GM12878 (cell line): ENCODE measurements at regions not wholly inside any gene's neighbourhood (a gene's known extent, or its start where the extent isn't known, plus 50 kb on each side); places are given as distances from the start of the nearest gene placed in this dataset.

ENCODE experiments used
- ATAC-seq: fragments of 200-7000 bp; cut with Tn5 transposase; 3 replicates; pipeline ENCODE4 v1.9.1; 2020; ENCODE audit warnings: mild to moderate bottlenecking, moderate library complexity
- BruUV-seq: library from RNA; stranded (reverse); fragments of 400-500 nt; replicated peaks from 2 replicates; lab custom pipeline; 2021; lab: Mats Ljungman, UMichigan
- CTCF ChIA-PET: fragments of 300-600 bp; sonication (Branson Sonifier 250); formaldehyde crosslinking; extraction: SDS; loops from one replicate; lab custom pipeline; 2021; ENCODE audit warnings: inconsistent platforms; lab: Yijun Ruan, JAX
- POLR2A ChIA-PET: fragments of 350-600 bp; formaldehyde crosslinking; extraction: SDS; loops from one replicate; lab custom pipeline; 2021; ENCODE audit warnings: inconsistent platforms; lab: Charles Lee
- RAD21 ChIA-PET: fragments of 300-600 bp; sonication (Branson Sonifier 250); formaldehyde crosslinking; loops from one replicate; lab custom pipeline; 2023; ENCODE audit warnings: antibody characterized with exemption; ENCODE audit not compliant: unreplicated experiment; lab: Charles Lee
- SMC1A ChIA-PET: fragments of 300-600 bp; sonication (Branson Sonifier 250); formaldehyde crosslinking; loops from one replicate; lab custom pipeline; 2023; ENCODE audit not compliant: unreplicated experiment, uncharacterized antibody; lab: Charles Lee
- DNase-seq: peaks from one replicate; pipeline ENCODE4 v3.0.0-alpha.2; 2011; ENCODE audit warnings: low read depth, low spot score
- FAIRE-seq: peaks from 3 replicates; lab custom pipeline; 2011; peaks lifted over from hg19 to GRCh38; lab: Jason Lieb, UNC
- H2AFZ ChIP-seq: 2 replicates; pipeline ENCODE4 v1.6.0; 2011; ENCODE audit warnings: low read depth, low read length, control low read depth; ENCODE audit not compliant: control insufficient read depth
- H3K27ac ChIP-seq: 2 replicates; pipeline ENCODE4 v1.5.1; 2011; ENCODE audit warnings: control low read depth; ENCODE audit not compliant: control insufficient read depth, insufficient read depth
- H3K27me3 ChIP-seq, 2 experiments: replicated peaks in 1 of 2; 2 replicates each; pipeline versions ENCODE4 v1.6.0 to v1.6.1; 2011; ENCODE audit warnings: low read length in 1 of 2; ENCODE audit not compliant: control insufficient read depth in 2 of 2, insufficient read depth in 2 of 2
- H3K36me3 ChIP-seq, 2 experiments: 2 replicates each; pipeline ENCODE4 v1.5.1; 2011; ENCODE audit warnings: low read length in 1 of 2; ENCODE audit not compliant: control insufficient read depth in 2 of 2, insufficient read depth in 2 of 2
- H3K4me1 ChIP-seq: 2 replicates; pipeline ENCODE4 v1.6.1; 2011; ENCODE audit warnings: mild to moderate bottlenecking, low read length, moderate library complexity, mixed read lengths; ENCODE audit not compliant: control insufficient read depth, insufficient read depth
- H3K4me2 ChIP-seq: 2 replicates; pipeline ENCODE4 v1.6.0; 2011; ENCODE audit warnings: control low read depth; ENCODE audit not compliant: control insufficient read depth, insufficient read depth
- H3K4me3 ChIP-seq: fragments of 200-600 bp; sonication (generic); 2 replicates; pipeline ENCODE4 v1.5.1; 2016
- H3K79me2 ChIP-seq: 2 replicates; pipeline ENCODE4 v1.6.0; 2011; ENCODE audit warnings: low read length; ENCODE audit not compliant: control insufficient read depth, insufficient read depth
- H3K9ac ChIP-seq: 2 replicates; pipeline ENCODE4 v1.8.0; 2011; ENCODE audit warnings: low read length, control low read depth, mixed read lengths; ENCODE audit not compliant: control insufficient read depth, insufficient read depth
- H3K9me3 ChIP-seq: replicated peaks from 3 replicates; pipeline ENCODE4 v1.5.1; 2011; ENCODE audit warnings: mild to moderate bottlenecking, low read length; ENCODE audit not compliant: control insufficient read depth, insufficient read depth
- H4K20me1 ChIP-seq: 2 replicates; pipeline ENCODE4 v1.6.0; 2011; ENCODE audit not compliant: control insufficient read depth, insufficient read depth
- ASH2L ChIP-seq: fragments of 300-600, 200-600 bp; sonication (generic); IDR thresholded peaks from 2 replicates; pipeline ENCODE4 v1.6.1; 2017; ENCODE audit warnings: low read depth, mild to moderate bottlenecking, borderline replicate concordance
- CHD2 ChIP-seq: IDR thresholded peaks from 2 replicates; pipeline ENCODE4 v1.6.1; 2011; ENCODE audit warnings: low read depth, low read length, improper control_type of control experiment, borderline replicate concordance
- E4F1 ChIP-seq: fragments of 450-650 bp; IDR thresholded peaks from 2 replicates; pipeline ENCODE4 v1.6.1; 2018; ENCODE audit warnings: borderline replicate concordance, mild to moderate bottlenecking; ENCODE audit not compliant: partially characterized antibody
- HDAC2 ChIP-seq: fragments of 200-600 bp; sonication (generic); IDR thresholded peaks from 2 replicates; pipeline ENCODE4 v1.6.1; 2017
- JUNB ChIP-seq: IDR thresholded peaks from 2 replicates; pipeline ENCODE4 v1.6.1; 2016; ENCODE audit warnings: antibody characterized with exemption, mild to moderate bottlenecking
- JUND ChIP-seq: IDR thresholded peaks from 2 replicates; pipeline ENCODE4 v1.6.1; 2012; ENCODE audit warnings: low read depth, mild to moderate bottlenecking, low read length, improper control_type of control experiment, moderate library complexity
- NKRF ChIP-seq: fragments of 450-650 bp; conservative IDR thresholded peaks from 2 replicates; pipeline ENCODE4 v1.6.1; 2017; ENCODE audit warnings: mild to moderate bottlenecking, moderate library complexity
- RB1 ChIP-seq: fragments of 450-650 bp; formaldehyde crosslinking; IDR thresholded peaks from 2 replicates; pipeline ENCODE4 v1.6.1; 2017; ENCODE audit warnings: mild to moderate bottlenecking, borderline replicate concordance
- SREBF2 ChIP-seq: IDR thresholded peaks from 2 replicates; pipeline ENCODE4 v1.6.1; 2012; ENCODE audit warnings: mild to moderate bottlenecking, low read length
- STAT1 ChIP-seq: fragments of 450-650 bp; conservative IDR thresholded peaks from 2 replicates; pipeline ENCODE4 v1.6.1; 2014; ENCODE audit warnings: antibody characterized with exemption, mild to moderate bottlenecking
- TARDBP ChIP-seq: IDR thresholded peaks from 2 replicates; pipeline ENCODE4 v1.6.1; 2016; ENCODE audit warnings: borderline replicate concordance
- YY1 ChIP-seq: IDR thresholded peaks from 2 replicates; pipeline ENCODE4 v1.6.1; 2011; ENCODE audit warnings: low read depth, mild to moderate bottlenecking, low read length
- ZNF384 ChIP-seq: IDR thresholded peaks from 2 replicates; pipeline ENCODE4 v1.6.1; 2012; ENCODE audit warnings: low read depth, mild to moderate bottlenecking, low read length, improper control_type of control experiment, borderline replicate concordance
- in situ Hi-C: fragments of 300-500 bp; cut with MboI; formaldehyde crosslinking; loops from 9 replicates; pipeline ENCODE4 v1.14.3; 2018; ENCODE audit warnings: mixed read lengths
- intact Hi-C: fragments of 100-400 bp; cut with micrococcal nuclease; formaldehyde crosslinking; loops from one replicate; pipeline ENCODE4 v1.14.2; 2022; ENCODE audit not compliant: unreplicated experiment
- TF ChIP-seq, protein P1 (sequence below): IDR thresholded peaks from 2 replicates; pipeline ENCODE4 v1.6.1; 2012; ENCODE audit warnings: low read length, inconsistent platforms
- TF ChIP-seq, protein P2 (sequence below): fragments of 450-650 bp; formaldehyde crosslinking; IDR thresholded peaks from 2 replicates; pipeline ENCODE4 v1.4.0; 2022; ENCODE audit warnings: mild to moderate bottlenecking, moderate library complexity
- TF ChIP-seq, protein P3 (sequence below): fragments of 150-350 bp; IDR thresholded peaks from 2 replicates; pipeline ENCODE4 v1.6.1; 2014; ENCODE audit warnings: mild to moderate bottlenecking, low read depth, low read length

DNA sequence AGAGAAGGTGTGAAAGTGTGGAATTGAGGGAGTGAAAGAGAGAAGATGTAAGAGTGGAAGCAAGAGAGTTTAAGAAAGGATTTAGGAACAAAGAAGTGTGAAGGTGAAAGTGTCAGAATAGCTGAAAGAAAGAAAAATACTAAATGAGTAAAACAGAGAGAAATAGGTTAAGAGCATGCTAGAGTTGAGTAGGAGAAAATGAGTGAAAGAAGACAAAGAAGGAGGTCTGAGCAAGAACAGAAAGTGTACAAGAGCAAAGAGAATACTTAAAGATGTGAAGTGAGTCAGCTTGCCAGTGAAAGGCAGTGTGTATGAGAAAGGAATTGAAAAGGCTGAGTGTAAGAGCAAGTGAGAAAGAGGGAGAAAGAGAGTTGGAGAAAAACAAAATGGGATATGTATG is 348.8 kb upstream of the BCHE start:
- DNase-seq (no peak), FAIRE-seq (no peak), ATAC-seq (no peak; the same call in 2 of the 3 replicates)
- in situ Hi-C loops (no loop called here), intact Hi-C loops (no loop called here)
- Histone ChIP-seq H2AFZ (no peak overlapping the region), H3K9me3 (no peaks in the 10 kb centered on the region), H3K4me3 (no peak overlapping the region), H3K79me2 (no peaks in the 10 kb centered on the region), H3K9ac (no peak overlapping the region), H3K36me3 (no peaks in the 10 kb centered on the region), H3K4me2 (no peak overlapping the region), H3K27me3 (no peaks in the 10 kb centered on the region), H3K4me1 (no peaks in the 10 kb centered on the region), H4K20me1 (no peaks in the 10 kb centered on the region), H3K27ac (no peak overlapping the region)
- RAD21 ChIA-PET: no interaction called here
- POLR2A ChIA-PET: no interaction called here
- CTCF ChIA-PET: interaction anchor here (0.5 kb wide), 1 partner anchor 367 kb away, joined by 3 read pairs; no protein-coding TSS in a partner anchor
- SMC1A ChIA-PET: interaction anchor here (0.5 kb wide), 1 partner anchor 843 kb away, joined by 5 read pairs; no protein-coding TSS in a partner anchor
- no TSS peak for BruUV-seq
- no peak for TF ChIP-seq CHD2
- TF ChIP-seq STAT1: no peak
- TF ChIP-seq SREBF2: no peak
- TF ChIP-seq NKRF: no peak
- TF ChIP-seq, protein P1, sequence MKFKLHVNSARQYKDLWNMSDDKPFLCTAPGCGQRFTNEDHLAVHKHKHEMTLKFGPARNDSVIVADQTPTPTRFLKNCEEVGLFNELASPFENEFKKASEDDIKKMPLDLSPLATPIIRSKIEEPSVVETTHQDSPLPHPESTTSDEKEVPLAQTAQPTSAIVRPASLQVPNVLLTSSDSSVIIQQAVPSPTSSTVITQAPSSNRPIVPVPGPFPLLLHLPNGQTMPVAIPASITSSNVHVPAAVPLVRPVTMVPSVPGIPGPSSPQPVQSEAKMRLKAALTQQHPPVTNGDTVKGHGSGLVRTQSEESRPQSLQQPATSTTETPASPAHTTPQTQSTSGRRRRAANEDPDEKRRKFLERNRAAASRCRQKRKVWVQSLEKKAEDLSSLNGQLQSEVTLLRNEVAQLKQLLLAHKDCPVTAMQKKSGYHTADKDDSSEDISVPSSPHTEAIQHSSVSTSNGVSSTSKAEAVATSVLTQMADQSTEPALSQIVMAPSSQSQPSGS: no peak
- no peak for TF ChIP-seq TARDBP
- TF ChIP-seq, protein P2, sequence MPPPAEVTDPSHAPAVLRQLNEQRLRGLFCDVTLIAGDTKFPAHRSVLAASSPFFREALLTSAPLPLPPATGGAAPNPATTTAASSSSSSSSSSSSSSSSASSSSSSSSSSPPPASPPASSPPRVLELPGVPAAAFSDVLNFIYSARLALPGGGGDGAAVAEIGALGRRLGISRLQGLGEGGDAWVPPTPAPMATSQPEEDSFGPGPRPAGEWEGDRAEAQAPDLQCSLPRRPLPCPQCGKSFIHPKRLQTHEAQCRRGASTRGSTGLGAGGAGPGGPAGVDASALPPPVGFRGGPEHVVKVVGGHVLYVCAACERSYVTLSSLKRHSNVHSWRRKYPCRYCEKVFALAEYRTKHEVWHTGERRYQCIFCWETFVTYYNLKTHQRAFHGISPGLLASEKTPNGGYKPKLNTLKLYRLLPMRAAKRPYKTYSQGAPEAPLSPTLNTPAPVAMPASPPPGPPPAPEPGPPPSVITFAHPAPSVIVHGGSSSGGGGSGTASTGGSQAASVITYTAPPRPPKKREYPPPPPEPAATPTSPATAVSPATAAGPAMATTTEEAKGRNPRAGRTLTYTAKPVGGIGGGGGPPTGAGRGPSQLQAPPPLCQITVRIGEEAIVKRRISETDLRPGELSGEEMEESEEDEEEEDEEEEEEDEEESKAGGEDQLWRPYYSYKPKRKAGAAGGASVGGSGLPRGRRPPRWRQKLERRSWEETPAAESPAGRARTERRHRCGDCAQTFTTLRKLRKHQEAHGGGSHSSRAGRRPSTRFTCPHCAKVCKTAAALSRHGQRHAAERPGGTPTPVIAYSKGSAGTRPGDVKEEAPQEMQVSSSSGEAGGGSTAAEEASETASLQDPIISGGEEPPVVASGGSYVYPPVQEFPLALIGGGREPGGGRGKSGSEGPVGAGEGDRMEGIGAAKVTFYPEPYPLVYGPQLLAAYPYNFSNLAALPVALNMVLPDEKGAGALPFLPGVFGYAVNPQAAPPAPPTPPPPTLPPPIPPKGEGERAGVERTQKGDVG (CRISPR knock-in tag): no peak
- no peak for TF ChIP-seq RB1
- TF ChIP-seq ASH2L: no peak
- TF ChIP-seq, protein P3, sequence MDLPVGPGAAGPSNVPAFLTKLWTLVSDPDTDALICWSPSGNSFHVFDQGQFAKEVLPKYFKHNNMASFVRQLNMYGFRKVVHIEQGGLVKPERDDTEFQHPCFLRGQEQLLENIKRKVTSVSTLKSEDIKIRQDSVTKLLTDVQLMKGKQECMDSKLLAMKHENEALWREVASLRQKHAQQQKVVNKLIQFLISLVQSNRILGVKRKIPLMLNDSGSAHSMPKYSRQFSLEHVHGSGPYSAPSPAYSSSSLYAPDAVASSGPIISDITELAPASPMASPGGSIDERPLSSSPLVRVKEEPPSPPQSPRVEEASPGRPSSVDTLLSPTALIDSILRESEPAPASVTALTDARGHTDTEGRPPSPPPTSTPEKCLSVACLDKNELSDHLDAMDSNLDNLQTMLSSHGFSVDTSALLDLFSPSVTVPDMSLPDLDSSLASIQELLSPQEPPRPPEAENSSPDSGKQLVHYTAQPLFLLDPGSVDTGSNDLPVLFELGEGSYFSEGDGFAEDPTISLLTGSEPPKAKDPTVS: no peak
- no peak for TF ChIP-seq ZNF384
- no peak for TF ChIP-seq YY1
- TF ChIP-seq JUND: no peak
- TF ChIP-seq JUNB: no peak
- no peak for TF ChIP-seq E4F1
- no peak for TF ChIP-seq HDAC2
